PC-9 (cell line): ENCODE measurements at regions not wholly inside any gene's neighbourhood (a gene's known extent, or its start where the extent isn't known, plus 50 kb on each side); places are given as distances from the start of the nearest gene placed in this dataset.
"Not testable (repeated sequence)": the region's sequence is repeated elsewhere in the genome, so short reads cannot be mapped to it uniquely, and the experiment has no call there.

Experiments
- EZH2 ChIP-seq: fragments of 200-600 bp; sonication (generic); IDR thresholded peaks from 2 replicates; pipeline ENCODE4 v1.8.0; 2017; ENCODE audit warnings: antibody characterized with exemption, low read depth
- TF ChIP-seq, protein P1 (sequence below): fragments of 200-600 bp; sonication (generic); conservative IDR thresholded peaks from 2 replicates; pipeline ENCODE4 v1.6.1; 2017; ENCODE audit warnings: mixed run types, antibody characterized with exemption, mild to moderate bottlenecking, moderate library complexity

- not testable (repeated sequence) for TF ChIP-seq EZH2
- TF ChIP-seq, protein P1, sequence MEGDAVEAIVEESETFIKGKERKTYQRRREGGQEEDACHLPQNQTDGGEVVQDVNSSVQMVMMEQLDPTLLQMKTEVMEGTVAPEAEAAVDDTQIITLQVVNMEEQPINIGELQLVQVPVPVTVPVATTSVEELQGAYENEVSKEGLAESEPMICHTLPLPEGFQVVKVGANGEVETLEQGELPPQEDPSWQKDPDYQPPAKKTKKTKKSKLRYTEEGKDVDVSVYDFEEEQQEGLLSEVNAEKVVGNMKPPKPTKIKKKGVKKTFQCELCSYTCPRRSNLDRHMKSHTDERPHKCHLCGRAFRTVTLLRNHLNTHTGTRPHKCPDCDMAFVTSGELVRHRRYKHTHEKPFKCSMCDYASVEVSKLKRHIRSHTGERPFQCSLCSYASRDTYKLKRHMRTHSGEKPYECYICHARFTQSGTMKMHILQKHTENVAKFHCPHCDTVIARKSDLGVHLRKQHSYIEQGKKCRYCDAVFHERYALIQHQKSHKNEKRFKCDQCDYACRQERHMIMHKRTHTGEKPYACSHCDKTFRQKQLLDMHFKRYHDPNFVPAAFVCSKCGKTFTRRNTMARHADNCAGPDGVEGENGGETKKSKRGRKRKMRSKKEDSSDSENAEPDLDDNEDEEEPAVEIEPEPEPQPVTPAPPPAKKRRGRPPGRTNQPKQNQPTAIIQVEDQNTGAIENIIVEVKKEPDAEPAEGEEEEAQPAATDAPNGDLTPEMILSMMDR: not testable (repeated sequence)
Observed at GRCh38 chr7:57651611-57652010, 201.6 kb downstream of the ZNF716 start.
